ENCODE measurements at regions not wholly inside any gene's neighbourhood (a gene's known extent, or its start where the extent isn't known, plus 50 kb on each side); places are given as distances from the start of the nearest gene placed in this dataset.

- Histone ChIP-seq H3K4me1 (ENCODE audit: control insufficient read depth, insufficient read depth, low read length) (no peaks in the 10 kb centered on the region), H3K27me3 (ENCODE audit: control insufficient read depth in 1 of 2, insufficient read depth in 2 of 2, low read length in 2 of 2) (no peaks in the 10 kb centered on the region), H3K9me3 (ENCODE audit: control insufficient read depth in 2 of 2, low read length in 2 of 2) (no peaks in the 10 kb centered on the region), H3K27ac (ENCODE audit: low read length) (no peak overlapping the region), H3K9ac (ENCODE audit: low read length in 2 of 2) (no peak overlapping the region), H3K4me3 (ENCODE audit: low read length in 2 of 2) (no peak overlapping the region), H3K36me3 (ENCODE audit: control insufficient read depth in 2 of 2, insufficient read depth in 2 of 2, low read length in 2 of 2) (no peaks in the 10 kb centered on the region)
Measured at GRCh38 chr19:31092274-31092673, 257.0 kb downstream of the TSHZ3 start.

GRCh38 chr19:31089681-31090080 is 259.6 kb downstream of the TSHZ3 start:
- no peak overlapping the region for H3K27ac ChIP-seq (ENCODE audit: low read length)
- no peaks in the 10 kb centered on the region for H3K36me3 ChIP-seq (ENCODE audit: control insufficient read depth in 2 of 2, insufficient read depth in 2 of 2, low read length in 2 of 2)
- H3K4me1 ChIP-seq (ENCODE audit: control insufficient read depth, insufficient read depth, low read length): no peaks in the 10 kb centered on the region
- H3K9me3 ChIP-seq (ENCODE audit: control insufficient read depth in 2 of 2, low read length in 2 of 2): peaks cover 0 to 5% of the 10 kb centered on the region in 2 donors
- no peaks in the 10 kb centered on the region for H3K27me3 ChIP-seq (ENCODE audit: control insufficient read depth in 1 of 2, insufficient read depth in 2 of 2, low read length in 2 of 2)
- H3K9ac ChIP-seq (ENCODE audit: low read length in 2 of 2): no peak overlapping the region
- H3K4me3 ChIP-seq (ENCODE audit: low read length in 2 of 2): no peak overlapping the region

- Histone ChIP-seq H3K9ac (ENCODE audit: low read length in 2 of 2) (no peak overlapping the region), H3K27me3 (ENCODE audit: control insufficient read depth in 1 of 2, insufficient read depth in 2 of 2, low read length in 2 of 2) (no peaks in the 10 kb centered on the region), H3K4me3 (ENCODE audit: low read length in 2 of 2) (no peak overlapping the region), H3K27ac (ENCODE audit: low read length) (no peak overlapping the region), H3K36me3 (ENCODE audit: control insufficient read depth in 2 of 2, insufficient read depth in 2 of 2, low read length in 2 of 2) (no peaks in the 10 kb centered on the region), H3K9me3 (ENCODE audit: control insufficient read depth in 2 of 2, low read length in 2 of 2) (peaks cover 0 to 5% of the 10 kb centered on the region in 2 donors), H3K4me1 (ENCODE audit: control insufficient read depth, insufficient read depth, low read length) (no peaks in the 10 kb centered on the region)
Measured at GRCh38 chr19:31085125-31085524, 264.1 kb downstream of the TSHZ3 start.

GRCh38 chr19:31083105-31083504 is 266.1 kb downstream of the TSHZ3 start:
- peaks cover 0 to 5% of the 10 kb centered on the region in 2 donors for H3K9me3 ChIP-seq (ENCODE audit: control insufficient read depth in 2 of 2, low read length in 2 of 2)
- H3K27me3 ChIP-seq (ENCODE audit: control insufficient read depth in 1 of 2, insufficient read depth in 2 of 2, low read length in 2 of 2): no peaks in the 10 kb centered on the region
- H3K36me3 ChIP-seq (ENCODE audit: control insufficient read depth in 2 of 2, insufficient read depth in 2 of 2, low read length in 2 of 2): no peaks in the 10 kb centered on the region
- H3K9ac ChIP-seq (ENCODE audit: low read length in 2 of 2): no peak overlapping the region
- H3K27ac ChIP-seq (ENCODE audit: low read length): no peak overlapping the region
- H3K4me3 ChIP-seq (ENCODE audit: low read length in 2 of 2): no peak overlapping the region
- H3K4me1 ChIP-seq (ENCODE audit: control insufficient read depth, insufficient read depth, low read length): no peaks in the 10 kb centered on the region

- H3K27me3 ChIP-seq (ENCODE audit: control insufficient read depth in 1 of 2, insufficient read depth in 2 of 2, low read length in 2 of 2): no peaks in the 10 kb centered on the region
- no peak overlapping the region for H3K9ac ChIP-seq (ENCODE audit: low read length in 2 of 2)
- H3K36me3 ChIP-seq (ENCODE audit: control insufficient read depth in 2 of 2, insufficient read depth in 2 of 2, low read length in 2 of 2): no peaks in the 10 kb centered on the region
- H3K9me3 ChIP-seq (ENCODE audit: control insufficient read depth in 2 of 2, low read length in 2 of 2): no peaks in the 10 kb centered on the region
- H3K4me1 ChIP-seq (ENCODE audit: control insufficient read depth, insufficient read depth, low read length): no peaks in the 10 kb centered on the region
- no peak overlapping the region for H3K4me3 ChIP-seq (ENCODE audit: low read length in 2 of 2)
- no peak overlapping the region for H3K27ac ChIP-seq (ENCODE audit: low read length)
Measured at GRCh38 chr19:31075146-31075655, 274.0 kb downstream of the TSHZ3 start.

GRCh38 chr19:31074199-31075125 is 274.8 kb downstream of the TSHZ3 start:
- H3K4me1 ChIP-seq (ENCODE audit: control insufficient read depth, insufficient read depth, low read length): no peaks in the 10 kb centered on the region
- no peak overlapping the region for H3K4me3 ChIP-seq (ENCODE audit: low read length in 2 of 2)
- no peak overlapping the region for H3K27ac ChIP-seq (ENCODE audit: low read length)
- no peak overlapping the region for H3K9ac ChIP-seq (ENCODE audit: low read length in 2 of 2)
- H3K27me3 ChIP-seq (ENCODE audit: control insufficient read depth in 1 of 2, insufficient read depth in 2 of 2, low read length in 2 of 2): no peaks in the 10 kb centered on the region
- no peaks in the 10 kb centered on the region for H3K9me3 ChIP-seq (ENCODE audit: control insufficient read depth in 2 of 2, low read length in 2 of 2)
- H3K36me3 ChIP-seq (ENCODE audit: control insufficient read depth in 2 of 2, insufficient read depth in 2 of 2, low read length in 2 of 2): no peaks in the 10 kb centered on the region

- peaks cover 0 to 4% of the 10 kb centered on the region in 2 donors for H3K27me3 ChIP-seq (ENCODE audit: control insufficient read depth in 1 of 2, insufficient read depth in 2 of 2, low read length in 2 of 2)
- no peak overlapping the region for H3K27ac ChIP-seq (ENCODE audit: low read length)
- H3K4me1 ChIP-seq (ENCODE audit: control insufficient read depth, insufficient read depth, low read length): no peaks in the 10 kb centered on the region
- no peak overlapping the region for H3K9ac ChIP-seq (ENCODE audit: low read length in 2 of 2)
- no peaks in the 10 kb centered on the region for H3K36me3 ChIP-seq (ENCODE audit: control insufficient read depth in 2 of 2, insufficient read depth in 2 of 2, low read length in 2 of 2)
- H3K4me3 ChIP-seq (ENCODE audit: low read length in 2 of 2): no peak overlapping the region
- no peaks in the 10 kb centered on the region for H3K9me3 ChIP-seq (ENCODE audit: control insufficient read depth in 2 of 2, low read length in 2 of 2)
Measured at GRCh38 chr19:31073485-31074198, 275.6 kb downstream of the TSHZ3 start.

- Histone ChIP-seq H3K27ac (ENCODE audit: low read length) (no peak overlapping the region), H3K9ac (ENCODE audit: low read length in 2 of 2) (no peak overlapping the region), H3K36me3 (ENCODE audit: control insufficient read depth in 2 of 2, insufficient read depth in 2 of 2, low read length in 2 of 2) (no peaks in the 10 kb centered on the region), H3K4me3 (ENCODE audit: low read length in 2 of 2) (no peak overlapping the region), H3K9me3 (ENCODE audit: control insufficient read depth in 2 of 2, low read length in 2 of 2) (no peaks in the 10 kb centered on the region), H3K27me3 (ENCODE audit: control insufficient read depth in 1 of 2, insufficient read depth in 2 of 2, low read length in 2 of 2) (peaks cover 0 to 4% of the 10 kb centered on the region in 2 donors), H3K4me1 (ENCODE audit: control insufficient read depth, insufficient read depth, low read length) (no peaks in the 10 kb centered on the region)
Measured at GRCh38 chr19:31072451-31072850, 276.8 kb downstream of the TSHZ3 start.

GRCh38 chr19:31071136-31071855 is 277.9 kb downstream of the TSHZ3 start:
- no peaks in the 10 kb centered on the region for H3K9me3 ChIP-seq (ENCODE audit: control insufficient read depth in 2 of 2, low read length in 2 of 2)
- H3K4me1 ChIP-seq (ENCODE audit: control insufficient read depth, insufficient read depth, low read length): no peaks in the 10 kb centered on the region
- H3K36me3 ChIP-seq (ENCODE audit: control insufficient read depth in 2 of 2, insufficient read depth in 2 of 2, low read length in 2 of 2): no peaks in the 10 kb centered on the region
- no peak overlapping the region for H3K9ac ChIP-seq (ENCODE audit: low read length in 2 of 2)
- no peak overlapping the region for H3K4me3 ChIP-seq (ENCODE audit: low read length in 2 of 2)
- no peak overlapping the region for H3K27ac ChIP-seq (ENCODE audit: low read length)
- peaks cover 0 to 4% of the 10 kb centered on the region in 2 donors for H3K27me3 ChIP-seq (ENCODE audit: control insufficient read depth in 1 of 2, insufficient read depth in 2 of 2, low read length in 2 of 2)

All from stomach smooth muscle (tissue), 2 donors.